ENCODE measurements at regions not wholly inside any gene's neighbourhood (a gene's known extent, or its start where the extent isn't known, plus 50 kb on each side); places are given as distances from the start of the nearest gene placed in this dataset.
"Not testable (repeated sequence)": the region's sequence is repeated elsewhere in the genome, so short reads cannot be mapped to it uniquely, and the experiment has no call there.

DNA sequence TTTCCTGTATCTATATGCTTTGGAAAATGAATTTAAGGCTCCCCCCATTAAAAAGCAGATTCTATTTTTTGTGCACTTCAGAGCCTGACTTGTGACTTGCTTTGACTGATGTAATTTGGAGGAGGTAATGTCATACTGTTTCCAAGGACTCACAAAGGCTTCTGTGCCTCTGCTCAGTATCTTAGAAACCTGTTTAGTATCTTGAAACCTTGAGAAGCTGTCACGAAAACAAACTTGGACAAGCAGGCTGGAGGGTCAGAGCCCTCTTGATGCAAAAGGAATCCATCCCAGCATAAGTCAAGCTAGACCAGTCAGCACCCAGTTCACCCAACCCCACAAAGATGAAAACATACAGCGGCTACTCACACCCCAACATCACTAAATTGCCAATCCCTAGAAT lies 560.0 kb upstream of the PCDH7 start:
- no peak for DNase-seq

DNA sequence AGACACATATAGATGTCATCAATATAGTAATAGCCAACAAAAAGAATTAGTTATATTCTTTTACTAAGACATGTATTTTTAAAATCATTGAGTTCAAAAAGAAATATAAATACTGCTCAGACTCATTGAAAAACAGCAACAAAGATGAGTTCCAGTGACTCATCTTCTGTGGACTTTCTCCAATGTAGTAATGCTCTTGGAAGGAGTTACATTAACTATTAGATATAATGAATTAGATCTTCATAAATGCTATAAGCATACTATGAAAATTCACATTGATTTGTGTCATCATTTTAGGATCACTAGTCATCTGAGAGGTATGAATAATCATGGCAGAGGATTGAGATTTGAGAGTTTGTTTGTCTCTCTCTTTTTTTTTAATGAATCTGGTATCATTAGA lies 547.8 kb upstream of the PCDH7 start:
- DNase-seq: no peak

DNA sequence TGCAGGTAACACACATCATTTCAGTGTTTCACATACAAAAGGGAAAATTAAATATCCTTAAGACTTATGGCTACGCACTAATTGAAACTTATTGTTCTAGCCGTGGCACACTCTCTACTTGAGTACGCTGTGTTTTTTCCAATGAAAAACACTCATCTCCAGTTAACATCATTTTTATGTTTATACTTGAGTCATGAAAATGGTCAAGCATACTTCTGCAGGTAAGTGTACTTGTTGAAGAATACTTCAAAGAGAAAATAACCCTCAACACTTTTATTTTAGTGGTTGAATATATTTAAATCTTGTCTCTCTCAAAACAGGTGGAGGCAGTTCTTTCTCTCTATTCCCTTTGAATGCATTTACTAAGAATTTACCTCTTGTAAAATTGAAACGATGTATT lies 538.7 kb upstream of the PCDH7 start:
- DNase-seq: no peak

DNA sequence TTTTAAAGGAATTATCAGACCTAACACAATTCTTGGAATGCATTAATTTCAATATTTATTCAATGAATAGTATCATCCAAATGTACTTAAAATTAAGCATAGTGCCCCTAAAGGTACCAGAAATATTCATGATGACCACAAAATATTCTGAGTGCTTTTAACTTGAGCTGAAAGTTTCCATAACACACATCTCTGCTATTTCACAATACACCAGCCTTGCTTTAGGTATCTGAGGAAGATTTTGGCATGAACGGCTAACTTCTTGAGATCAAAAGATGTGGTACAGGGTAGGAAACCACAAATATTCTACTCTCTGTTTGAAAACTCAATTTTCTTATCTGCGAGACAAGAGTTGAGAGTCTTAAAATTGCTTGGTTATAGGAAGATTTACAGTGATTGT lies 538.3 kb upstream of the PCDH7 start:
- no peak for DNase-seq

DNA sequence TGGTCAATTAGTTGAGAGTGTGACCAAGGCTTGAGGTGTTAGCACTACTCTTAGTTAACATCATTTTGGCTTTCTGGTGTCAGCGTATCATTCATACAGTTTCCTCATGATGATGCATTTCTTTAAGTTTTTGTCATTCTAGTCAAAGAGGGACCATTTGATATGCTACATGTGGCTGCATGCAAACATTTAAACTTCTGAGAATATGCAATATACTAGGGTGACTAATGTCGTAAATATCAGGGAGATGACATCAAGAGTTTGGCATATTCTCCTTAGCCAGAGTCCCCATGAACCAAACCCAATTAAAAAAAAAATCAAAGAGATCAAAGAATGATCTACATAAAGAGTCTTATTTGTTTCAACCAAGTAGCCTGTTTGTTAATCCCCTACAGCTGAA lies 537.4 kb upstream of the PCDH7 start:
- no peak for DNase-seq

DNA sequence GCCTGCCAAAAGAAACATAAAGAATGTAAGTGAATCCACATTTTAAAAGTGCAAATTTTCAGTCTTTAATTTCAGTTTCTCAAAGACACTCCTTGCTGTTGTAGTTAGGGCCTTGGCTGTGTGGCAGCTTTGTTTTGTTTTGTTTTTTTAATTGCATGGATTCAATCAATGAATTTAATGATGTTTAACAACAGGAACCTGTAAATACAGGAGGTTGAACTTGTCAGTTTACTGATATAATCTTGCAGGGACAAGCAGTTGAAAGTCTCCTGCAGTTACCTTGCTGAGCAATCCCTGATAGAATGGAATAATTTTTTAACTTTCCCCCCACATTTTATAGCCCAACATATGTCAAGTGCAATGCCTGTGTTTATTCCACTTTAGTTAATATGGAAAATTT lies 528.3 kb upstream of the PCDH7 start:
- no peak for DNase-seq

DNA sequence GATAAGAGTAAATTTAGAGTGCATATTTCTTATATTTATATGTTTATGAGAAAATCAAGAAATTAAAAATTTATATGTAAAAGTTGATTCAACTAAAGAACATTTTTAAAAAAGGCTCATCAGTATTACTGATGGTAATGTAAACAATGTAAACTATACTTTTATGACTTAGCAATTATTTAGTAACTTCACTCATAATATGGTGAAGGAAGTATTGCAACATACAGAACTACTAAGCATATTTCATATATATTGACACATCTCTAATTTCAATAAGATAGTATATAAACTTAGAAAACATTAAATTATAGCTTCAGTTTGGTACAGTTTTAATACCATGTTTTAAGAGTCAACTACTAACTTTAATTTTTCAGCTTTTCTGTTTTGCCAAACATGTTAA lies 512.8 kb upstream of the PCDH7 start:
- DNase-seq: no peak

DNA sequence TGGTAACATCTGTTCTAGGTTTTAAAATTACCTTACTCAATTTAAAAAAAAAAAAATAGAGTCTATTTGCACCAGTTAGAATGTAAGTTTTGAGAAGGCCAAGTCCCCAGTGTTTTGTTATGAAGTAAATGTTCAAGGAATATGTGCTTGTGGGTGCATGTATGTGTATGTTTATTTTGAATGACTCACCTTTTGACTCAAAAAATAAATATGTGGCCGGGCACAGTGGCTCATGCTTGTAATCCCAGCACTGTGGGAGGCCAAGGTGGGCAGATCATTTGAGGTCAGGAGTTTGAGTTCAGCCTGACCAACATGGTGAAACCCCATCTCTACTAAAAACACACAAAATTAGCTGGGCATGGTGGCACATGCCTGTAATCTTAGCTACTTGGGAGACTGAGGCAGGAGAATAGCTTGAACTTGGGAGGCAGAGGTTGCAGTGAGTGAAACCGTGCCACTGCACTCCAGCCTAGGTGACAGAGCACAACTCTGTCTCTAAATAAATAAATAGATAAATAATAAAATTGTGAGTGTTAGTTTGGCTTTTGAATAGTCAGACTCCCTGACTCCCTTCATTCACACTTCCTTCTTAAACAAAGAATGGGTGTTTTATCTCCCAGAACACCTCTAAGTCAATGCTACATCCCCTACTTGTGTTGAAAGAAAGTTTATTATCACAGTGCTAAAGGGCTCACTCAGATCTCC lies 511.3 kb upstream of the PCDH7 start:
- no peak for DNase-seq

DNA sequence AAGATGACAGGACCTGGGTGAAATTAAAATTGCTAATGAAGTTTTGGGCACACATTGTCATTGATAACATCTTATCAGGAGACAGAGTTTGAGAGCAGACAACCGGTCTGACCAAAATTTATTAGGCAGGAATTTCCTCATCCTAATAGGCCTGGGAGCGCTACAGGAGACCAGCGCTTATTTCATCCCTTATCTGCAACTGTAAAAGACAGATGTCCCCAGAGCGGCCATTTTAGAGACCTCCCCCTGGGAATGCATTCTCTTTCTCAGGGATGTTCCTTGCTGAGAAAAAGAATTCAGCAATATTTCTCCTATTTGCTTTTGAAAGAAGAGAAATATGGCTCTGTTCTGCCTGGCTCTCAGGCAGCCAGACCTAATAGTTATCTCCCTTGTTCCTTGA lies 504.2 kb upstream of the PCDH7 start:
- not testable (repeated sequence) for DNase-seq

DNA sequence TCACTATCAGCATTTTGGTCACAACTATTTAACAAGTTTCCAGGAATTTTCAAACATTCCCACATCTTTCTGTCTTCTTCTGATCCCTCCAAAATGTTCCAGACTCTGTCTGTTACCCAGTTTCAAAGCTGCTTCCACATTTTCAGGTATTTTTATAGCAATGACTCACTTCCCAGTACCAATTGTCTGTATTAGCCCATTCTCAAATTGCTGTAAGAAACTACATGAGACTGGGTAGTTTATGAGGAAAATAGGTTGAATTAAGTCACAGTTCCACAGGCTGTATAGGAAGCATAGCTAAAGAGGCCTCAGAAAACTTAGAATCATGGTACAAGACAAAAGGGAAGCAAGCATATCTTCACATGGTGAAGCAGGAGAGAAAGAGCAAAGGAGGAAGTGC lies 475.0 kb upstream of the PCDH7 start:
- no peak for DNase-seq

DNA sequence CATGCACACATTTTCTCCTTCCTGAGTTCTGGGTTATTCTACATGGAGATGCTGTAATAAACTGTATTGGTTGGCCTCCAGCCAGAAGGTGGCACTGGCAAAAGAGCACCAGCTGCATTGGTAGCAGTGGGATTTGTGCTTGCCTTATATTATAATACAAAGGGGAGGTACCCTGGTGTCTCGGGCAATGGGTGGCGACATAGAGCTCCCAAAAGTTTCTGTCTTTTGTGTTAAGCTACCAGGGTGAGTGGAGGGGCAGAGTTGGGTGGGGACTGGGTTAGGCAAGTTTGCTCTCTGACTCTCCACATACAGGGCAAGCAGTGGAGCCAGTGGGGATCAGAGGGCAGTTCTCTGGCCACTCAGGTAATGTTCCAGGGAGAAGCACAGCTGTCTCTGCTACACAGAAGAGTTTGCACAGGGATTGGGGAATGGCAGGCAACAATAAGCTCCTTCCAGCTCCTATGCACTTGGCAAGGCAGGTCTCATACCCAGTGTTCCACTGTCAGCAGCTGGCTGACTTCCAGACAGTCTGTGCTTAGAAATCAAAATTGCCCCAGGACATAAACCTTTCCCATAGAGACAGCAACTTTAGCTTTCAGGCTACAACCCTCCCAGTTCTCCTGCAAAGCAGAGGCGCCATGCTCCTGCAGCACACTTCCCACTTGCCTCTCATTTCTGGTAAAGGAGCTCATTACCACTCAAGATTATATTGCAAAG lies 463.9 kb upstream of the PCDH7 start:
- DNase-seq: no peak

DNA sequence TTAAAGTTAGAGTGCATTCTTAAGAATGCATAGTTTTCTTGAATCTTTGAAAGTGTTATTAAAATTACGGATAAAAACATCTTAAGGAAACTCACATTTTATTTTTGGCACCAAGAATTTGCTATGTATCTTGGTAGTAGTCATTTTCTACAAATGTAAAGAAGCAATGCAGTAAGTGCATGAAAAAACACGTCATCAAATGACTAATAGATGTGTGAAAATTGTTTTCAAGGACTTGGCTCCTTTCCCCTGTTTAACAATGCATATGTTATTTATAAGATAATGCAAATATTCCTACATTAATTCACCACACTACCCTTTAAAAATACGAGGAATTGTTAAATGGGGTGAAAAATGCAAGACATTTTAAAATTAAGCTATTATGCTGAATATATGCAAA lies 461.2 kb upstream of the PCDH7 start:
- no peak for DNase-seq

DNA sequence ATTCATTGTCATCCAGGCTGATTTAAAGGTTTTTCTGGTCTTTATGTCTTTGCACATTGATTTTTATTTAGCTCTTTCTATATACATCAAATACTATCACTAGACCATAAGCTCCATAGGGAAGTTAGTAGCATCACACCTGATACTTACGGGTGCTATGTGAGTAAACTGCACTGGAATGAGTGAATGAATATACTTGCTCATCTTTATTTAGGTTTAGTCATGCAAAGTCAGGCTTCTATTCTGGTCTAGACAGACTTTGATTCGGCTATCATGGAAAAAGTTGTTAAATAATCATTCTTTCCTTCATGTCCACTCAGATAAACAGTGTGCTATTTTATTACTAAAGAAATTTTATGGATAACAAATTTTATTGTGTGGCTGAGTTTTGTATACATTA lies 457.8 kb upstream of the PCDH7 start:
- no peak for DNase-seq

DNA sequence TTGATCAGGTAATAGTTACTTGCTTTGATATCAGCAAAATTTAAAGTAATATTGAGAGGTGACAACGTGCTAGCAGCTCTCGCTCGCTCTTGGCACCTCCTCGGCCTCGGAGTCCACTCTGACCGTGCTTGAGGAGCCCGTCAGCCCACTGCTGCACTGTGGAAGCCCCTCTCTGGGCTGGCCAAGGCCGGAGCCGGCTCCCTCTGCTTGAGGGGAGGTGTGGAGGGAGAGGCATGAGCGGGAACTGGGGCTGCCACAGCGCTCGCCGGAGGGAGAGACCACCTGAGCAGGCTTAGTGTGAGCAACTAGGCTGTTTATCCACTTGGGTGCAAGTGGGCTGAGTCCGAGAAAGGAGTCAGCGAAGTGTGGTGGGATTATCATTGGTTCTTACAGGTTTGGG lies 455.7 kb upstream of the PCDH7 start:
- DNase-seq: no peak

DNA sequence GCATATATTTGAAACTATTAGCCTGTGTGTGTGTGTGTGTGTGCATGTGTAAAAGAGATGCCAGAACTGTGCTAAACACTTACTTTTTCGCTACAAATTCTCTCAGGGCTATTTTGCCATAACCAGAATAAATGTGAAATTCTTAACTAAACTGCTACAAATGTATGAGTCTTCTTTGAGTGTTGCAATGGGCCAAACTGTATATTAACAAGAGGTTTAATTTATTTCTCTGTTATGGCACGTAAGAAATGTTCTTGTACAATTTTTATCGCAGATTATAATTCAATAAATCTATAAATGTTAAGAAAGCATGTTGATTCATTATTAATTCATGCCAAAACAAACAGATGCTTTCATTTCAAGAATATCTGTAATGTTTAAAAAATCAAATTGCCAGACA lies 454.5 kb upstream of the PCDH7 start:
- DNase-seq: no peak

DNA sequence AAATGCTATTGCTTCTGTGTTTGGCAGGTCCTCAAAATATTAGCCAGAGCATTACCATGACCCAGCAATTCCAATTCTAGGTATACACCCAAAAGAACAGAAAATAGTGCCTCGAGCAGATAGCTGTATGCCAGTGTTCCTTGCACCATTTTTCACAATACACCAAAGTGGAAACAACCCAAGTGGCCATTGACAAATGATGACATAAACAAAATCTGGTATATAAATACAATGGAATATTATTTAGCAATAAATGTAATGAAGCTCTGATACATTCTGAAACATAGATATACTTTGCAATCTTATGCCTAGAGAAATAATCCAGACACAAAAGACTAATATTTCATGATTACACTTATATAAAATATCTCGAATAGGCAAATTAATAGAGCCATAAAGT lies 451.8 kb upstream of the PCDH7 start:
- no peak for DNase-seq

DNA sequence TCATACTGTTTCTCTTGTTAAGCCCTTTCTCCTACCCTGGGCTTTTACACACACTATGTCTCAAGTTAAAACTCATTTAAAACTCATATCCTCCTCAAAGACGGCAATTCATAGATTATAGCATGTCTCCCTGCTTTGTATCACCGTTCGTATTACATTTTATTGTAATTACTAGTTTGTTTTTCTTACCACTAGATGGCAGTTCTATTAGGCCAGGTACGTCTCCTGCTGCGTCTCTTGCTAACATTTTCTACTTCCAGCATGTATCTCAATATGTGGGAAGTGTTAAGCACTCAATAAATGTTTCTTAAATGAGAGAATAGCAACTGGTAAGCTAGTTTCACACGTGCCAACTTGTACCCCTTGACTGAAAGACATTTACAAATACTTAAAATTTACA lies 450.3 kb upstream of the PCDH7 start:
- DNase-seq: no peak

DNA sequence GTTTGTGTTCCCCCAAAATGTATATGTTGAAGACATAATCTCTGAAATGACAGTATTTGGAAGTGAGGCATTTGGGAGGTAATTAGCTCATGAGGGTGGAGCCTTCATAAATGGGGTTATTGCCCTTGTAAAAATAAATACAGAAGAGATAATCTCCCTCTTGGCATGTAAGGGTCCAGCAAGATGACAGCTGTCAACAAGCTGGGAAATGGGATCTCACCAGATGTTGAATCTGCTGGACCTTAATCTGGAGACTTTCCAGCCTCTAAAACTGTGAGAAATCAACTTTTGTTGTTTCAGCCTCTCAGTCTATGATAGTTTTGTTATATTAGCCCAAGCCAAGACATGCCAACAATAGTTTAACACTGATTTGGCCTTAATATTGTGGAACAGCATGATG lies 438.2 kb upstream of the PCDH7 start:
- DNase-seq: no peak

DNA sequence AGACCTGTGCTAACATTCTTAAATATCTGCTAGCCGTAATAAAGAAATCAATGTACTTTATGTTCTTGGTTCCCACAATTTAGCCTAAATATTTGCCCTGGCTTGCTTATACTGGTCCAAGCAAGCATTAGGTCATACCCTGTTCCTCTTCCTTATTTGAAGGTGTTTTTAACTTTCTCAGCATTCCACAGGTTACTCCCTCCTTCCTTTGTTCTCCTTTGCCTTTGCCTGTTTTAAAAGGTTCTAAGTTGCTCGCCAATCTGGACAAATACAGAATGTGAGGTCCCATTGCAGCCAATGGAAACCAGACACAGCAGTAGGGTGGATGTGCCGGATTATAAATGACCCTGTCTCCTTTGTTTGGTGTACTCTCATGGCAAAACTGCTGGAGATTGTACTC lies 436.8 kb upstream of the PCDH7 start:
- DNase-seq: no peak

DNA sequence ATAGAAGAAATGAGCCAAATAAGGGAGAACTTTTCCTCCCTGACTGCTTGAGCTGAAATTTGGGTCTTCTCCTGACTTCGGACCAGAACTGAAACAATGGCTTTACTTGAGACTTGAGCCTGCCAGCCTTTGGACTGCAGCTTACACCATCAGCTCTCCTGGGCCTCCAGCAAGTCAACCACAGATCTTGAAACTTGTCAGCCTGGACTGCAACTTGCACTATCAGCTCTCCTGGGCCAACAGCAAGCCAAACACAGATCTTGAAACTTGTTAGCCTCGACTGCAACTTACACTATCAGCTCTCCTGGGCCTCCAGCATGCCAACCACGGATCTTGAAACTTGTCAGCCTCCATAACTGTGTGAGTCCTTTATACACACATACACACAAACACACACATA lies 425.9 kb upstream of the PCDH7 start:
- no peak for DNase-seq

DNA sequence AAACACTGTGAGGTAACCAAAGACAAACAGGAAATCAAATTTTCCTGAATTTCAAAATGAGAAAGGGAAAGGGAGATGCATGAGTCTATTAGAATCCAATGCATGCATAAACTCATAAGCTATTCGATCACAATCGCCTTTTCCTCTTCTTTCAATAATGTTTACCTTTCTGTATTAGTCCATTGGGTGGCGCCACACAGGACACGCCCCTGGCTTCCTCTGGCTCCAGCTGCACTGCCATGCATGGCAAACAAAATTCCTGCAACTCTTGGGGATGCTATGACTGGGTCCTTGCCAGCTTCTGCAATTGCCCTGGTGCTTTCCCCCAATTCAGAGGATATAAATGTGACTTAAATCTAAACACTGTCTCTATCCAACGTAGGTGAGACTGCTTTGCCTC lies 424.5 kb upstream of the PCDH7 start:
- DNase-seq: no peak

DNA sequence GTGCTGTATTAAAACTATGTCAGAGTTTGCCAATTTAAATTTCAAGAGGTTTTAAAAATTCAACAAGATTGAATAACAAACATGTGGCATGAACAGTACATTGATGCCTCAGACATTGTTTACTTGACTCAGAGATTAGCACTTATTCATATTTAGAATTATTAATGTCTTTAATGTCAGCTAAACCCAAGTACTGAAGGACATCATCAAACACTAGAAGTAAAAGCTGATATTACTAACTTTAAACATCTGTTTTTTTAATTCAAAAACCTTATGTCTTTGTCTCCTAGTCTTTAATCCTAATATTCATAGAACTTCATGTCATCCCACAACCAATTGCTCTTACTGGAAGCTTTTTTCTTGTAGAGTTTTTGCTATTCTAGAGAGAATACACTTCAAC lies 406.2 kb upstream of the PCDH7 start:
- DNase-seq: no peak

DNA sequence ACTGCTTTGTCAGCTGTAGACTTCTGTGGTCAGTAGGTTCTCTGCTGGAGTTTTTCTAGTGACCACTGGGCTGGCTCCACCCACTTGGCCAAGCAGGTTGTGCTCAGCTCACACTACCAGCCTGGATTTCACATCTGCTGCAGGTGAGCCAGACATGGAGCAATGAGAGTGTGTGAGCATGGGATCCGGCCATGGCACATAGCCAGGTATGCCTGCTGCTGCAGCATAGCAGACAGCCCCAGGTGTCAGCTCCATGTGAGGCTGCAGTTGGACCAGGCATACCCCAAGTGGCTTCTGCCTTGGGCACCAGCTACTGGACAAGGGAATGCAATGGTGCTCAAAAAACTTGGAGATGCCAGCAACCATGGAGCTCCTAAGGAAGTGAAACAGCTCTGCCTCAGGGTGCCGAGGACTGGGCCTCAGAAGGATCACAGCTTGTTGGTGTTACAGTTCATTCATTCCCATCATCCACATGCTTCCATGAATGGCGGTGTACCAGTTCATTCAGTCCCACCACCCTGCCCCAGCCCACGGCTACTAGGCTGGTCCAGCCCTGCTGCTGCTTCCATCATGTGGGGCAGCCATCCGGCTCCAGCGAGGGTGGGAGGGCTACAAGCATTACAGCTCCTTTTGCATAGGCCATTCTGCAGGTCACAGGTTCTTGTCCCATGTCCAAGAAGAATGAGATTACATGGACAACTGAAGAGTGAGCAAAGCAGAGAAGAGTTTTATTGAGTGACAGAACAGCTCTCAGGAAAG lies 389.1 kb upstream of the PCDH7 start:
- DNase-seq: no peak

DNA sequence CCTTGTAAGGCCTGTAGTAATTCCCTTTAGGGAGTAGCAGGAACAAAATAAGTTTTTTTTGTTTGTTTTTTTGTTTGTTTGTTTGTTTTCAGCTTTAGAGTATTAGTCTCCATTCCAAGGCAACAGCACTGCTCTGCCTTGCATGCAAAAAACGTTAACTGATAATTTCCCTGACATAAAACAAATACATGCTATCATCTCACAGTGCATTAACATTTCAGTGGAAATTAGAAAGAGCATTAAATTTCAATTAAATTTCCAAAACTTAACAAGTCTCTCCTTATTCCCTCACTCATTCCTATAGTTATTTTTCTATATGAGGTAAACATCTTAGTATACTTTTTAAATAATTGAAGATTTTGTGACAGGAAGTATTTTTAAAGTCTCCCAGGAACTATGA lies 378.4 kb upstream of the PCDH7 start:
- no peak for DNase-seq
